Epithelial cell of esophagus (primary cell): ENCODE measurements at regions not wholly inside any gene's neighbourhood (a gene's known extent, or its start where the extent isn't known, plus 50 kb on each side); places are given as distances from the start of the nearest gene placed in this dataset.

ENCODE experiments used
- DNase-seq: peaks from one replicate; pipeline ENCODE4 v3.0.0; 2010; ENCODE audit warnings: low read depth
- H3K4me3 ChIP-seq: 2 replicates; pipeline ENCODE4 v1.5.1; 2011; ENCODE audit warnings: mild to moderate bottlenecking, low read length, control low read depth
- TF ChIP-seq, protein P1 (sequence below): IDR thresholded peaks from 2 replicates; pipeline ENCODE4 v1.5.1; 2011; ENCODE audit warnings: low read depth, mild to moderate bottlenecking, low read length, control low read depth, inconsistent platforms; ENCODE audit not compliant: insufficient read depth; ENCODE audit errors: missing control alignments

DNA sequence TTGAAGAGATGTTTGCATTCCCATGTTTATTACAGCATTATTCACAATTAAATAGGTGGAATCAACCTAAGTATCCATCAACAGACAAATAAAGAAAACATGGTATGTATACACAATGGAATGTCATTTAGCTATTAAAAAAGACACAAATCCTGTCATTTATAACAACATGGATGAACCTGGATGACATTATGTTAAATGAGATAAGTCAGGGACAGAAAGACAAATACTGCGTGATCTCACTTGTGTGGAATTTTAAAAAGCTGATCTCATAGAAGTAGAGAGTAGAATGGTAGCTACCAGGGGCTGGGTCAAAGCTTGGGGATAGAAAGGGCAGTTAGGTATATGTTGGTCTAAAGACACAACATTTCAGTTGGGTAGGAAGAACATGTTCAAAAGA, 376.3 kb downstream of the EPHA4 start:
- no peak for DNase-seq
- no peak overlapping the region for H3K4me3 ChIP-seq
- TF ChIP-seq, protein P1, sequence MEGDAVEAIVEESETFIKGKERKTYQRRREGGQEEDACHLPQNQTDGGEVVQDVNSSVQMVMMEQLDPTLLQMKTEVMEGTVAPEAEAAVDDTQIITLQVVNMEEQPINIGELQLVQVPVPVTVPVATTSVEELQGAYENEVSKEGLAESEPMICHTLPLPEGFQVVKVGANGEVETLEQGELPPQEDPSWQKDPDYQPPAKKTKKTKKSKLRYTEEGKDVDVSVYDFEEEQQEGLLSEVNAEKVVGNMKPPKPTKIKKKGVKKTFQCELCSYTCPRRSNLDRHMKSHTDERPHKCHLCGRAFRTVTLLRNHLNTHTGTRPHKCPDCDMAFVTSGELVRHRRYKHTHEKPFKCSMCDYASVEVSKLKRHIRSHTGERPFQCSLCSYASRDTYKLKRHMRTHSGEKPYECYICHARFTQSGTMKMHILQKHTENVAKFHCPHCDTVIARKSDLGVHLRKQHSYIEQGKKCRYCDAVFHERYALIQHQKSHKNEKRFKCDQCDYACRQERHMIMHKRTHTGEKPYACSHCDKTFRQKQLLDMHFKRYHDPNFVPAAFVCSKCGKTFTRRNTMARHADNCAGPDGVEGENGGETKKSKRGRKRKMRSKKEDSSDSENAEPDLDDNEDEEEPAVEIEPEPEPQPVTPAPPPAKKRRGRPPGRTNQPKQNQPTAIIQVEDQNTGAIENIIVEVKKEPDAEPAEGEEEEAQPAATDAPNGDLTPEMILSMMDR = no peak

DNA sequence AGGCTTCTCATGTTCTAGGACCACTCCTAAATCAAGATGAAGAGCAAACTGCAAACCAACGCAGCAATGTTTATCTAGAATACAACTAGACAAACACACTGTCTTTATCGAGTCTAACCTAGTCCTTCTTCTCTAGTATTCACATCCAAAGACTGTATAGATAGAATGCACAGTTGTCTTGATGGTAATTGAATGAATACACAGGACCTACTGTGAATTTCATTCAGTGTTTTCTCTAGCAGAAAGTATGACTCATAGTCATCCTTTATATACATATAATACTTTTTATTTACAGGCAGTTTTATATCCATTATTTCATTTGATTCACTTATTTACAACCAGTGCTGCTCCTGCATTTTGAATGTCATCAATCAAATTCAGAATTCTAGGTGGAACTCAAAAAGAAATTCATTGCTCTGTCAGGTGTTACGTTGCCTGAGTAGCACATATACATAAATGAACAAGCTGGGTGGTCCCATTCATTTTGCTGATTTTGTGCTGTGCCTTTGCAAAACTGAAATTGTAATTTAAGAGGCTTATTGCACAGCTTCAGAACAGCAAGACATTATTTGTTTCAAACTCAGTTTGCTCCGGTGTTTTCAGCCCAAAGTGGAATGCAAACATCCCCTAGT, 374.8 kb downstream of the EPHA4 start:
- no peak overlapping the region for H3K4me3 ChIP-seq
- no peak for DNase-seq
- TF ChIP-seq, protein P1 = no peak

DNA sequence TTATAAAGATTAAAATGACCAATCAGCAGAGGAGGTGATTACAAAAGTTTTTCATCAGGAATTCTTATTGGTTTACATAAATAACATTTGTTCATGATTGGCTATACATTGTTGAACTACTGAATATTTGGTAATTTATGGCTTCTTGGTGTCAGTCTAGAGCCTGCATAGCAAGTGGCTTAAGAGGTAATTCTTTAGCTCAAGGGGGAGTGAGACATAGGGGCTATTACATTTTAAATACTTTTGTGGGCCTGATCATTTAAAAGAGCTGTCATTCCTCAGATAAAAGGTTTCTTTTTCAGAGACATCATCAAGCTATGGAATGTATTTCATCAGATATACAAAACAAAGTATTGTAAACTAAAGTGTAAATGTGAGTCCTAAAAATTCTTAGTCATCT, 373.8 kb downstream of the EPHA4 start:
- no peak for DNase-seq
- TF ChIP-seq, protein P1 = no peak
- no peak overlapping the region for H3K4me3 ChIP-seq

DNA sequence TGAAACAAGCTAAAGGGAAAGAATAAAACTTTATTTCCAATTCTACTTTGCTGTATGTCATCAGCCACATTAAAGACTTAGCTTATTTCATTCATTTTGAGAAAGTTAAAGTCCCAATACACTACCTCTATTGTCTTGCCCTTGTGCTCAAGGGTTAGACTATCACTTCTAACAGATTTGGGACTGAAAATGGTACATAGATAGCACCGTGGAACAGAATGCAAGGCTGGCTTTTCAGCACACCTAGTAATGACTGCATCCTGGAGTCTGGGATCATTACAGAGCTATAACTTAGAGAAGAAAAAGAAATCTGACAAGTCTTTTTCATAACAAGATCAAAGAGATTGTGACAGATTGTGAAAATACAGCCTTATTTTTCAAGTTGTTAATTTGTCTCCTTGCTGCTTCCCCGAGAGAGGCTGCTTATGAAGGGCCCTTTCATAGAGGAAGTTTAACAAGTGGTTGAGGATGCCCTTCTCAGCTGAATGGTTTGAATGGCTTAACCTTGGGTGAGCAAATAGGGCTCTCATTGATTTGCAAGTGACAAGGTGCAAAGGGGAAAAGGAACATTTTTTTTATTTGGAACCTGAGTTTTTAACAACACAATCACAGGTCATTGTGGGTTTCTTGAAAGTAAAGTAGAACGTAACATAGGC, 371.8 kb downstream of the EPHA4 start:
- TF ChIP-seq, protein P1 = no peak

DNA sequence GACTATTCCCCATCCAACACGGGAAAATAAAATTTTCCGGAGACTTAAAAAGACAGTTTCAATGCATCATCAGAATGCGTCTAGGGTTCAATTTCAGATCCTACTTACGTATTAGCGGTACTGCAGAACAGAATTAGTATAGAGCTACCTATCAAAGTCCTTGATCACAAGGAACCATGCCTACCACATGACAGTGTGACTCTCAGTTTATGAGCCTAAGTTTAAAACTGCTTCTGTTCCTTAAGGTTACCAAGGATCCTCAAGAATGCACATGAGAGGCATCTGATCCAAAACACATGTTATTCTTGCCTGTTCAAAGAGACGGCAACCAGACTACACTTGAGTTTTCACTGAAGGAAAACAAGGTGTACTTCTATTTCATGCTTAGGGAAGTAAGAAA, 369.7 kb downstream of the EPHA4 start:
- H3K4me3 ChIP-seq = no peak overlapping the region
- TF ChIP-seq, protein P1 = no peak
- DNase-seq = no peak

More for the DNA sequence above, 371.8 kb downstream of the EPHA4 start:
- H3K4me3 ChIP-seq = no peak overlapping the region
- DNase-seq = no peak

DNA sequence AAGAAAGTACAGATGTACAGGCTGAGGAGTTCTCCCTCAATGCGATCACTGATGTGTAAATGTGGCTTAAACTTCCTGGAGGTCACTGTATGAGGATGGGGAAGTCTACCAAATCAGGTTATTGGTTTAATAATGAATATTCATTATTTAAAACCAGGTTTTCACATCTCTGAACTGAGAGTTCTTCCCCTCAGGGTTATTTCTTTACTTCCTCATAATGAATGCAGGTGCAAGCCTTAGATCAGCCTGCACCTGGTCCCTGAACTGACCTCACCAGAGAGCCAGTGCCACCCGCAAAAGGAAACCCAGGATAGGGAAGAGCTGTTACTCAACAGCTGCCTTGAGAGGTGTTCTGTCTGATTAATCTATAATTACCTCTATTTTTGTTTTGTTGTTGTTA, 369.0 kb downstream of the EPHA4 start:
- no peak for DNase-seq

More for the DNA sequence above, 369.0 kb downstream of the EPHA4 start:
- no peak overlapping the region for H3K4me3 ChIP-seq
- TF ChIP-seq, protein P1 = no peak
